ENCODE measurements at regions not wholly inside any gene's neighbourhood (a gene's known extent, or its start where the extent isn't known, plus 50 kb on each side); places are given as distances from the start of the nearest gene placed in this dataset.

DNA sequence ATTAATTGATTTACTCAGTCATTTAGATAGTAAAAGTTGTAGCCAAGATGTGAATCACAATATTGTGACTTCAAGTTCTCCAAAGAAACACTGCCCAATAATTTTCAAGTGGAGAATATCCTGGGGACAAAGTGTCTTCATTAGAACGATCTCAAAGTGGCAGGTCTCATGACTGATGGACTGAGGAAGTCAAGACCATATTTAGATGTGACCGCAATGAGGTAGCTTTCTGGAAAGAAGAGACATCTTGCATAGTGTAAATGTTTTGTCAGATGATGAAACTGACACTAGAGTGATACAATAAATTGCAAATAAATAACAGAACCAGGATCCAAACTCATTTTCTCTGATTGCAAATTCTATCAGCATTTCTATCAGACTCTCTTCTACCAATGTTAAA, 1476.9 kb downstream of the EFNB2 start:
- no peak for DNase-seq

DNA sequence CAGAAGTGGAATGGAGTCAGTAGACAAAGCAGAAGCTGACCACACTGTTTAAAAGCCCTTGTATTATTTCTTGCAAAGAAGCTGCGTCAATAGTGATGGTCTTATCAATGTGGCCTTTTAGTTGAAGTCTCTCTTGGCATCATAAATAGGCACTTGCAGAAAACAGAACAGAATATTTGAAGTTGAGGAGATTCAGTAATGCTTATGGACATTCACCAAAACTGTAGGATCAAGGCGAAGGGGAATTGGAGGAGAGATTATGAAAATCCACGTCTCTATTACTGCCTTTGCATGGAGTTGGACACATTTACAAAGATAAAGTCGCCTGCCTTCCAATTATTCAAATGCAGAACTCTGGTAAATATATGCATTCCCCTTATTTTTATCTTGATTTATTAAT, 1482.8 kb downstream of the EFNB2 start:
- no peak for DNase-seq

DNA sequence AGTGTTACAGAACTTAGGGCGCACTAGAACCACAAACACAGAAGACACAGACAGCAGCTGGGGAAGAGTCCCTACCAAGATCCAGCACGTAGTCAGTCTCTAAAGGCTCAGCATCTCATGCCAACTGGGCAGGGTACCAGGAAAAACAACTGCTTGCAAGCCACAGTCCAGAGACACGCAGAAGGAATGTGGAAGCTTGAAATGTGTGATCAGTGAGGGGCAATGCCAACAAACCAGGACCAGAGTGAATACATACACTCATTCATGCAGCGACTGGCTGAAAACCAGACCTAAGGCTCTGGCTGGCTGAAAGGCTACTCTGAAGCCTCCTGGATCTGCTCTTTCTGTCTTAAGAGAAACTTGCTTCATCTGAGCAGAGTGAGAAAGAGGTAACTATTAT, 1484.8 kb downstream of the EFNB2 start:
- DNase-seq, result no peak

DNA sequence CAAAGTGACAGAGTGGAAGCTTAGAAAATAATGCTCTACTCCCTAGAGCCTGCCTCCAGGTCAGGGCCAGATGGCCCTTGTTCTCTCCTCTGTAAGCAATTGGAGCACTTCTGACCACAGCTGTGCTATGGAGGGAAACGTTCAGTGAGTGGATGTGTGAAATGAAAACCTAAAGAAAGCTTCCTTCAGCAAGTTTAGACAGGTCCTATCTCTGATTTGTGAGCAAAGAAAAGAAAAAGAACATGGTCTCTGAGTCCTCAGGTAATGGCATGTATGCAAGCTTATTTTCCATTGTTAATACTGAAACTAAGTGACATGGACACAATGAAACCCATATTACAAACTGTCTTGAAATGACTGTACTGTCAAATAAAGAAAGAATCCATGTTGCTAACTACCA, 1486.8 kb downstream of the EFNB2 start:
- DNase-seq, result no peak

DNA sequence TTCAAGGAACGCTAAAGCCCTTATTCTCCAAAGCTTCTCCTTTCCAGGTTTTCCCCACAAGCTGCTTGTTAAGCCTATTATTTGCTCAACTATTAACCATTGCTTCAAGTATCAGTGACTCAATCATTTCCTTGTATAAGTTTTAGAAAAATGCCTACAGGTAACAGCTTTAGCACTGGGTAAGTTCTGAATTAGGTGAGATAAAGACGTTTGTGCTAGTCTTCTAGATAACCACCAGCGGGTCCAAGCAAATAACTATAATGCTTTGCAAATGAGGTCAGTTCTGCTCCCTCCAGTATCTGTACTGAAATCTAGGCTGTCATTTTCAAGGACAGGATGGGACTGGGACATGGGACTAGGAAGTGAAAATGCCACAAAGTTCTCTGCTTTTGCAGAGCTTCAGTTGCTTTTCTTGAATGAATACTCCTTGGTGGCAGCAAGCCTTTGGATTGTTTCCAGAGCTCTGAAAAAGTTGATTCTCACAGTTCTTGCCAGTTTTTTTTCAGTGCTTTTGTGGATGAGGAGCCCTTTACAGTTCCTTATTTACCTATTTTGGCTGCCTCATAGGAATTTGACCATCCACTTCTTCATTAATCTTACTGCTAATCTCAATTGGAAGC, 1487.7 kb downstream of the EFNB2 start:
- no peak for DNase-seq

DNA sequence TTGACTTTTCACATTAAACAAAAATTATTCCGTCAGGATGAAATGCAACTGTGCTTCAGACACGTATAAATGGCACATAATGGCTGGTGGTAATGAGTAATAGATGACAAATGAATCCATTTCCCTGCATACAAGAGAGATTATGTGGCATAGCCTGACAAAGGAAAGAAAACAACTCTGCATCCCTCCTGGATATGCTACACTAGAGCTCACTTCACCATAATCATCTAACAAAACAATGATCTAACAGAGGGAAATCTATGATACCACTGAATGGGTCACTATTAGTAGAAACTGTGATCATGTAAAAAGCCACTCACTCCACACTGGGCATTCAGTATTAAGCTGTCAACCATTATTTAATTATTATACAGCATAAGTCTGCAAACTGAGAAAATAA, 1498.4 kb downstream of the EFNB2 start:
- no peak for DNase-seq

DNA sequence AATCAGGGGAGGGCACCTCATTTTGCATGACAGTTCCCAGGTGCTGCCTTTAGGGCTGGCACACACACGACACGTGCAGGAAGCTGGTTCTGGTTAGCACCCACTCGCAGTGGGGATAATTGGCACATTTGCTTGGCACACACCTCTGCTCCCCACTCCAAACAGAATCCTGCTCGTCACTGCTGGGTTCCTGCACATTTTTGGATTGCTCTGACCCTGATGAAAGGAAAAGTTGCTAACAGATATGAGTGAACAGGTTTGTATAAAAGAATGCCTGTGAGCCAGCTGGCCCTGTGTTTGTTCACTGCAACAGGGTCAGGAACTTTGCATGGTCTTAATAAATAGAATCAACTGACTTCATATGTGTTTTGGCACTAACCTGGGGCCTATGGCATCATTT, 1500.4 kb downstream of the EFNB2 start:
- DNase-seq, result no peak

DNA sequence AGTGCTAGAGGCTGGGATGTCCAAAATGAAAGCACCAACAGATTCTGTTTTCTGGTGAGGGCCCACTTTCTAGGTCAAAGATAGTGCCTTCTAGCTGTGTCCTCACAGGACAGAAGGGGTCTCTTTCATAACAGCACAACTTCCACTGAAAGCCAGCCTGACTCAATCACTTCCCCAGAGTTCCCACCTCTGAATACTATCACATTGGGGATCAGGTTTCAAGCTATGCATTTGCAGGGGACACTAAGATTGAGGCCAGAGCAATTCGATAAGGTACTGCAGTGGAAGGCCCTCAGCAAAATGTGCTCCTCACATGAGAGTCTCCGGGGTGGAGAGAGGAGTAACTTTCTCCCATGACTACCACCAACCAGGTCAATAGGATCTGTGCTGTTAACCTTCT, 1501.5 kb downstream of the EFNB2 start:
- no peak for DNase-seq

DNA sequence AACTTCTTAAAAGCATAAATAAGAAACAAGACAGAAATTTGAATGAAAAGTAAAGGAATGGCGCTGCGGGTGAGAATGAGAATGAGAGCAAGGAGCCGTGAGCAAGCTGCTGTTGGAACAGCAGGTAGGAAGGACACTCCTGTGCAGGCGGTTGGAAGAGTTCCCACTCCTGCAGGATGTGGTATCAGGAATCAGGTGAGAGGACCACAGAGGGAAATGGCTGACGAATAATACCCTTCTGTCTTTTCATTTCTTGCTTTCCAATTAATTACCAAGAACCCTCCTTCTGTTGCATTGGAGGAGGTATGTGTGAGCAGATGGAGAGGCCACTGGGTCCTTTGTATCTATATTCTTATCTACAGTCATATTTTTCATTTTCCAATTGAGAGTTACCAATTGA, 1504.2 kb downstream of the EFNB2 start:
- DNase-seq, result no peak

DNA sequence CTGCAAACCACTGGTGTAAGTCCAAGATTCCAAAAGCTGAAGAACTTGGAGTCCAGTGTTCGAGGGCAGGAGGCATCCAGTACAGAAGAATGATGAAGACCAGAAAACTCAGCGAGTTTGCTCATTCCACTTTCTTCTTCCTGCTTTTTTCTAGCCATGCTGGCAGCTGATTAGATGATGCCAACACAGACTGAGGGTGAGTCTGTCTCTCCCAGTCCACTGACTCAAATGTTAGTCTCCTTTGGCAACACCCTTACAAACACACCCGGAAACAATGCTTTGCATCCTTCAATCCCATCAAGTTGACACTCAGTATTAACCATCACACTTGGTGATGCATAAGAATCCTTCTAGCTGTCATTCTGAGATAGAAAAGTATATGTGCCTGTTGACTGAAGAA, 1504.6 kb downstream of the EFNB2 start:
- no peak for DNase-seq

DNA sequence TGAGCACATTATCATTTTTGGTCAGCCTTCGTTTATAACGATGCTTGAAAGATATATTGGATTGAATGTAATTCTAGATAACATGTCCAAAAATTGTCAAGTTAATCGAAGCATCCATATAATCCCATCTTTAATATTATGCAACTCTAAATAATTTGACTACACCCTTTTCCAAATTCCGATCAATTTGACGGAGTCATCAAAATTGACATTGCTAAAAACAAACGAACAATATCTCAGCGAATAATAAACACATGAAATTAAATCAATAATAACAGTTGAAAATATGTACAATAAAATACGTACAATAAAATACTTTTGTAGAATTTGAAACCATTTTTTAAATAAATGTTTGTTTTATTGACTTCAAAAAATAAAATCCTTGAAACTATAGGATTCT, 1516.4 kb downstream of the EFNB2 start:
- no peak for DNase-seq

DNA sequence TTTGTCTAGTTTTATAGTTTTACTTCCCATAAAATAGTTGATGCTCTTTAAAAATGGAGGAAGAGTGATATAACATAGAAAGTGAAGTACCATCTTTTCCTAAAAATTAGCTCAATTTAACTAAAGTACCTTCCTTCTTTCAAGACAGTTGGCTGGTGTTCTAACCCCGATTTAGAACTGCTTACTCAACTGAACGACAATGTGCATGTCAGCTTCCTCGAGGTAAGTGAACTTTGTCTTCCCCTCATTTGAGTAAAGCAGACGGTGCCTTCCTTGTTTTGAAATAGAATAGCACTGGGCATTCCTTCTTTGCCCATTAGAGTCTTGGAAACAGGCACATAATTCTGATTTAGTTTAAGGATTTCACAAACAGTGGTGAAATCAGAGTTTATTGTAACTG, 1519.2 kb downstream of the EFNB2 start:
- DNase-seq, result no peak

DNA sequence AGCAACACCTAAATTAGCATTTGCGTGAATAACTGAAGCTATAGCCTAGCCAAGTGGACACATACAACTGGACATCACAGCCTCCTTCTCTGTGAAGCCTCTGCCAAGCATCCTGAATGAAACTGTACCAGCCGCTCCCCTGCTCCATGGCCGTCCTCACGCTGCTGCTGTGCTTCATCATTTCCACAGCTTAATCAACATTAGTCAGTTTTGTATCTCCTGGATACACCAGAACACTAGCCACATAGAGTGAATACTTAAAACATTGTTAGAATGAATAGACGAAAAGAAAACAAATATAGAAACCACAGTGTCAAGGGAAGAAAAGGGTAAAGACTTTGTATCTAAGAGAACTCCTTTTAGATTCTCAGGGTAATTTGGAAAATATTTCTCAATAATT, 1526.9 kb downstream of the EFNB2 start:
- DNase-seq, result no peak

DNA sequence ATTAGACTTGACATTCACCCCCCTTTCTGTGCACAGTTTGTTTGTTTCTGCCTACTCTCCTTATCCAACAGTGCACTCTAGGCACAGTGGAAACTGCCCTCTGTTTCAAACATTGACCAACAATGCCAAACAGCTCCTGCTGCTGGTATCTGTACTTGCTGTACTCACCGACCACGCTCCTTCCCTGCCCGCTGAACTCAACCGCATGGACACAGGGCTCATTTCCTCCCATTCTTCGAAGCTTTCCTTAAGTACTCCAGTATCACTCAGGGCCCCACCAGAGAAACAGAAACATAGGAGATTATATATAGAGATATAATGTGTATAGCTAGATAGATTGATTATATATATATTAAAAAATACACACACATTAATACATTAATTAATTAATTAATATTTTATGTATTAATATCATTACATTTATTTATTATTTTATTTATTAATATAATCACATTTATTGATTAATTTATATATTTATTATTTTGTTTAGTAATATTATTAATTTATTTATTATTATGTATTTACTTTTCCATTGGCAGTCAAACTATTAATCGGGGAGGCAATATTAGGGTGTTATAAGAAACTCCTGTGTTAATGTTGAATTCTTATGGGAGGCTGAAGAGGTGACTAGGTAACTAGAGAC, 1528.2 kb downstream of the EFNB2 start:
- DNase-seq, result no peak

DNA sequence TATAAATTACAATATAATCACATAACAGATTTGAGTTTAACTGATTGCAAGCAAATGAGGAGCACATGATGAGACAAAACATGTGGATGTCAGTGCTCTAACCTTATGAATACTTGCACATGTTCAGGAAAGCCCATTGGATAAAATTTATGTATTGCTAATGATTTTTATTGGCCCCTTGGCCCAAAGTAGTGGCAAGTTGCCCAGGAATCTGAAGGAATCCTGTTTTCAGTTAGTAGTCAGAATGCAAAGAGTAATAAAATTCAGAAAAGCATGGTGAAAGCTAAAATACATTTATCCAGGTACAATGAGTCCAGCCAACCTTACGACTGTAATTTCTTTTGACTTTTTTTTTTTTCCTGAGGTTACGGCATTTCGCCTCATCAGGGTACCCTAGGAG, 1539.4 kb downstream of the EFNB2 start:
- no peak for DNase-seq

DNA sequence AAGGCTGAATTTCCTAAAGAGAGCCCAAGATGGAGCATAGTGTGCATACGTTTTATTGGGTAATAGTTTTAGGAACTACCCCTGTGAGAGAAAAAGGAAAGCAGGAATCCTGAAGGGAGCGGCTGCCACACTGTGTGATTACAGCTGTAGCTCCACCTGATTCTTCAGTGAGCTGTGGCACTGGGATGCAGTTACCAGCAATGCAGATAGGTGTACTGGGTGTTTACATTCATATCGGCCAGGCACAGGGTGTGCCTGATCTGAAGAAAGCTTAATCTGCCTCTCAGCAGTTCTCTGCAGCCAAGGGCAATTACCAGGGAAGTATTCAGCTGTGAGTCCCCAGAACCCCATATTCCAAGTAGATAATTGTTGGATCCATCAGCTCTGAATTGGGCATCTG, 1541.8 kb downstream of the EFNB2 start:
- DNase-seq, result no peak

DNA sequence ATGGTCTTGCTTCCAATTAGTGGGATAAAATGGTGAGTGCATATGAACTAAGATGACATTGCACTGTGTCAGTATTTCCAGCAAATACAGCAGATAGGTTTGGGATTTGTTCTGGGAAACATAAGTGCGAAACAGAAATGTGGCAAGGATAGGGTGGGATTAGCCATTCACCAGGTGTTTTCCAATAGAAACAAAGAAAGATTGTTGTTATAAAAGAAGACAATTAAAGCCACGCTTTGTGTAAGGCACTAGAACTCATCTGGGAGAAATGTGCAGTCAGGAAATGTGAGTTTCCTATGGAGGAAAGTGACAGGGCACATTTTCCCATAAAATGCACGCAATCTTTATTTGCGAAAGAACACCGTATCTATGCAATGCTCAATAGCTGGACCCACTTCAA, 1547.8 kb downstream of the EFNB2 start:
- no peak for DNase-seq

DNA sequence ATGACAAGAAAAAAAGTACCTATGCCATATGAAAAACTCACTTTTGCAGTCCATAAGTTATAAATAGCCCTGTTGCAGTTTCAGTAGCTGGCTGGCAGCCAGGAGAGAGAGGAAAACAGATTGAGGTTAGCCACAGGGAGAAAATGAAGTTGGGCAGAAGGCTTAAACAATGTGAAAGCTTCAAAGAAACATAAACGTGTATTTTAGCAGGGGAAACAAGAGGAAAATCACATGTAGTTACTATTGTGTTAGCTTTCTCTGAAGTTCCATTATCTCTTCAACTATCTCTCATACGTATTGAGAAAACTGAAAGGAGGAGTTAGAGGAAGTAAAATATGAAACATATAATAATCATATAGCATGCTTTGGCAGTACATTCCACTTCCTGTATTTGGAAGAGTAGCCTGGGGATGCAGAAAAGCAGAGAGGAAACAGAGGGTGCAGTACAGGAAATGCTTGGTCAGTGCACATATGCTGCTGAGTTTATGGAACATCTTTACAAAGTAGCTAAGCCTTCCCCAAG, 1551.1 kb downstream of the EFNB2 start:
- peak; percentile 17 to 32 for DNase-seq

DNA sequence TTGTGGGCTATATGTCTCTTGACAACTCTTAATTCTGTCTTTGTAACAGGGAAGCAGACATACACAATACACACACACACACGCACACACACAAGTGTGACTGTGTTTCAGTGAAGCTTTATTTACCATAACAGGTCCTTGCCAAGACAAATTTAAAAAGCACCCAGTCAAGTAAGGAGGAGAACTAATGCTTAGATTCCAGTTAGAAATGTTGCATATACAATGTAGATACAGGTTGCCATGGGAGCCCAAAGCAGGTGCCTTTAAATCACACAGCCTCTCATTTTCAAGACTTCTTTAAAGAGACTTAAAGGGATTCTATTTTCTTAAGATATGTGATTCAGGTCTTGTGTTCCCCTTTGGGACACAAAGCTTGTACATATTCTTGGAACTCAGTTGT, 1551.9 kb downstream of the EFNB2 start:
- no peak for DNase-seq

DNA sequence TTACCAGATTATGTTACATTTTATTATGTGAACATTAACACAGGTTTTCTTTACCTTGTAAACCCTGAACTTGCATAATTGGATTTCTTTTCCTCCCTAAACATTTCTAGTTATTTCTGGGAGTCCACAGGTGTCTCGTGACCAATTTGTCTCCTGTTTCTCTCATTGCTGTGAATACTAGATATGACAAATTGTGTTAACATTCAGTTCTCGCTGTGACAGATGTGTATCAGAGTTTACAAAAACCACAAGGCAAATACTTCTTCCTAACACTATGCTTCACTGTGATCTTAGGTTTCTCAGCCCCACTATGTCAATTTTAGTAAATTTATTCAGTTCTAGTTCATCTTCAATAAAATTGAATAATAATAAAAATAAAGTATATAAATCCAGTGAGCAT, 1554.9 kb downstream of the EFNB2 start:
- DNase-seq, result no peak

DNA sequence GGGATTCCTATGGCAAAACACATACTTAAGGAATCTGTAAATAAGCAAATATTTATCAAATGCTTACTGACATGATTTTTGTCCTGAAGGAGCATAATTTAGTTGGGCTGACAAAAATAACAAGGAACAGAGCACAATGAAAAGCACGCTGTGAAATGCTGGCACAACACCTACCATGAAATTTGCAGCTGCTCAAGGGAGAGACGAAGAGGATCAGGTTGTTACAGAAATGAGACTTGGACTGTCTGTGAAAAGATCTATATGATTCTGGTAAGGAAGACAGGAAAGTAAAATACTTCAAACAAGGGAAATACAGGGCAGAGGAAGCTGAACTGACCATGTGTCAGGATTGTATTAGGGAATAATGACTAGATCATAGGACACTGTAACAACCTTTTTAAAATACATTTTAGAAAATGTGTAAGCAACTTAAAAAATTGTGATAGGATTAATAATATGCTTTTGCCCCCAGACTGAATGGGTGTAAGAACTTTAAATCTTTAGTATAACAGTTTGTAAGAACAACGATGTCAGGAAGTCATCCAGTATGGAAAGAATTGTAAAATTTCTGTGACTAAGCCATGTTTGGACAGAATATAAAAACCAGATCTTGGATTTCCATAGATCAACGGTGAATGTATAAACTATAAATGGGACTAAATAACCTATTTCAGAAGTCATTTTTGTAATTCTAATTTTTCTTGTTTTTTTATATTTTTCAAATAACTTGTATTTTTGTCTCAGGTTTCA, 1556.0 kb downstream of the EFNB2 start:
- DNase-seq, result no peak

DNA sequence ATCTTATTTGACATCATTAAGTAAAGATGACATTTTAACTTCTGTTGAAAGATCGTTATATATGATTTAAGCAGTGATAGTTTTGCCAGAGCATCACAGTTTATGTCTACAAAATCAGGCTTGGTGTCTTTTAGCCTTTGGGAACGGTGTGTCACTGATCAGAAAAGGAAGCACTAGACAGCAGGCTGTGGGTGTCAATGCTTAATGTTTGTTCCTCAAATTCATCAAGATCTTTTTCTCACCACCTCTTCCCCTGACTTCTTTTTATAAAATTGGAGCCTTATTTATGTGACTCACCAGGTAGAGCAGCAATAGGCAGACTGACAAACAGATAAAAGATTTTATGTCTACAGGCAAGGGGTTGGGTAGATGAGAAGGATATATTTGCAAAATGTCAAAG, 1558.5 kb downstream of the EFNB2 start:
- no peak for DNase-seq

DNA sequence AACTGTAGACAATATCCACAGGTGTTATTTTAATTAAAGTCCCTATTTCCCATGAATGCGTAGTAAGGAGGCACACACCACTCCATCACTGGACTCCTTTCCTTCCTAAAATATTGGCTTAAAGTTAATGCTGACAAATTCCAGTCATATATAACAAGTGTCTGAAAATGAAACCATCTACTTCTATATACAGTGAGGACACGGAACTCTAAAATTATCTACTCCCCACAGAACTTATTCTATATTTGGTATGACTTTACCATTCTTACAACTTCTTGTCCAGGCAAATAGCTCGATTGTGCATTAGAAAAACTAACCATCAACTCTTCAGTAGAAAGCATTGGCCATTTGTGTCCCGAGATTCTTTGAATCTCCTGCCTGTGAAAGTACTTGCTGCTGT, 1560.2 kb downstream of the EFNB2 start:
- no peak for DNase-seq

DNA sequence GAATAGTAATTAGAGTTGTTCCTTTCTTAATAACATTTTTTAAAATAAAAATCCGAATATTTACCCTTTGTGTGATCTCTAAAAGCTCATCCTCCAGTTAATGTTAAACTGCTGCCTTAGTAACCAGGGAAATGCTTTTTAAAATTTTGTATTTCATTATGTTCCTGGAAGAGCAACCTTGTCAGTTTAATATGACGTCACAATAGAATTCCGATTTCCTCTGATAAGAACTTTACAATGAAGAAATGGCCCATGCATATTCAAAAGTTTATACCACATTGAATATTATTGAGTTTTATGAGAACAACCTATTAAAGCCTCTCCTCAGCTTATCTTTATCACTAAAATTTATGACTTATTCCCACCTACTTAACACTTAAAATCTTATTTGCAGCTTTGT, 1566.6 kb downstream of the EFNB2 start:
- no peak for DNase-seq
